GM18519 (cell line): ENCODE measurements at regions not wholly inside any gene's neighbourhood (a gene's known extent, or its start where the extent isn't known, plus 50 kb on each side); places are given as distances from the start of the nearest gene placed in this dataset.
A peak's percentile ranks its signal among the peaks of the same experiment; 100 is the strongest.

ENCODE experiments used
- ATAC-seq: cut with Tn5 transposase; IDR thresholded peaks from one replicate; pipeline ENCODE4 v1.9.1; 2021; ENCODE audit warnings: mild to moderate bottlenecking, moderate library complexity; ENCODE audit not compliant: unreplicated experiment, low FRiP score

- ATAC-seq, result no peak
Measured at GRCh38 chr12:72082986-72083820, 144.6 kb downstream of the TPH2 start.

DNA sequence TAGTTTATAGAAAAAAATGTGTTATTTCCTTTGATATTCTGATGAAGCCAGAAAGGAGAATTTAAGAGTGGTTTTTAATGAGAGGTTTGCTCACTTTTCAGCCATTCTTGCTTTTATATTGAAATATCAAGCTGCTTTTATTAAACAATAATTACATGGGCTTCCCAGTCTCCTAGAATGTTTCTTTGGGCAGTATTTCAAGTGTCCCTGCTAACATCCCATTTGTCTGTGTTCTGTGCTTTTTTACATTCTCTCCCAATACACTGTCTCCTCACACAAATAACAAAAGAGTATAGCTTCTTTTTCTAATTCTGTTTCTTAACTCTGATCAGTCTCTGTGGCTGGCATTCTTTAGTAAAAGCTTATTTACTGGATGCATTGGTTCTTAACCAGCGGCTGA is 145.4 kb downstream of the TPH2 start:
- no peak for ATAC-seq

DNA sequence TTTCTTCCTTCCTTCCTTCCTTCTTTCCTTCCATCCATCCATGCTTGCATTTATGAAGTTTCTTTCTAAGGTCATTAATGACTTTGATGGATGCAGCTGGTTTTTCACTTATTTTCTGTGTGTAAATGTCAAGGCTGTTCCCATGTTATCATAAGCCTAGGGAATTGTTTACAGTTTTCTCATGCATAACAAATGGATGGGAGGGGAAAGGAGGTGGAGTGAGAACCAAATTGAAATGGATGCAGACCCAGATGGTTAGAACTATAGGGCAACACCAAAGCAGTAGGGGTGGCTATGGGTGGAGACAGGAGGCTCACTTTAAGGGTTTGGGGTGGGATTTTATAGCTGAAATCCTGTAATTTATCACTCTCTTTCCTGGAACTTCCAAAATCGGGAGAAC is 146.2 kb downstream of the TPH2 start:
- ATAC-seq, result no peak

GRCh38 chr12:72089678-72090077 is 151.0 kb downstream of the TPH2 start:
- no peak for ATAC-seq

- ATAC-seq, result no peak
Measured at GRCh38 chr12:72093424-72093823, 154.8 kb downstream of the TPH2 start.

DNA sequence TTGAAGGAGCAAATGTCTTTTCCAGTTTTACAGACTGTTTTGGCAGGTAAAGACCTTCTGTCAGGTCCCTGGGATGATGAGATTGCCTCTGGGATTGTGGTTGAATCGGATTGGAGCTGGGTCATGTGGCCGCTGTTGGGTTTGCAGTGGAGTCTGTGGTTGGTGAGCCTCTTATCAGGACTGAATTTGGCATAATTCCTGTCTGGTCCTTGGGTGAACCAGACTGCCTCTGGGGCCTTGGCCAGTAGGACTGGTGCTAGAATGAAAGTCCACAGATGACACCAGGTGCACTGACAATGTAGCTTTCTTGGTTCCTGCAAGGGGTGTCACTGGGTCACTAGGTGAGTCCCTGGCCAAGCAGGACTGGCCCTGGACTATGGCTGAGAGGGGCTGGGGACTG is 155.3 kb downstream of the TPH2 start:
- ATAC-seq, result no peak

GRCh38 chr12:72094490-72094889 is 155.8 kb downstream of the TPH2 start:
- no peak for ATAC-seq

DNA sequence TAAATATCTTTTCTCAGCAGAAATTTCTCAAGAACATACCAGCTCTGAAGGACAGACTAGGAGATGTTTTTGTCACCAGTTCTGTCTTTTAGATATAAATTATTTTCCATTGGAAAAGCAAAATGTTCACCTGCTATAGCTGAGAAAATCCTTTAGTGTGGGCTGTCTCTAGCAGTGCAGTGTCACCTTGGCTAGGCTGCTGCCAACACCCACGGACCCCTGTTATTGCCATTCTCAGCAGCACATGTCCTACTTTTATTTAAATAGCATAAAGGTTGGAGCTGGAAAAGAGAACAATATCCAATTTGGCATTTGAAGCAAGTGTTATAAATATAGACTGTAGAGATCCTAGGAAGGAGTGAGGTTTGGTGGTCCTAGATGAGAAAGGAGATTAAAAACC is 156.4 kb downstream of the TPH2 start:
- no peak for ATAC-seq

DNA sequence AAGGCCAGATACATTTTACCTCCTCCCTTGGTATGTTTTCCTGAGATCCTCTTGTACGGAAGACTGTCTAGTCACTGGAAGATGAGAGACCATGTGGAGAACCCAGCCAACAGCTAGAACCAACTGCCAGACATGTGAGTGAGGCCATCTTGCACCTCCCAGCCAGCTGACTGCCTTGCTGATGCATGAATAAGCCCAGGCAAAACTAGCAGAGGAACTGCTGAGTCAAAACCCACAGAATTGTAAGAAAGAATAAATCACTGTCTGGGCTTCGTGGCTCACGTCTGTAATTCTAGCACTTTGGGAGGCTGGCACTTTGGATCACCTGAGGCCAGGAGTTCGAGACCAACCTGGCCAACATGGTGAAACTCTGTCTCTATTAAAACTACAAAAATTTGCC is 160.0 kb downstream of the TPH2 start:
- ATAC-seq, result no peak

GRCh38 chr12:72100854-72101253 is 162.2 kb downstream of the TPH2 start:
- ATAC-seq, result no peak

GRCh38 chr12:72102150-72102549 is 163.5 kb downstream of the TPH2 start:
- ATAC-seq, result no peak

GRCh38 chr12:72105849-72106248 is 166.3 kb upstream of the TRHDE start:
- ATAC-seq, result no peak

DNA sequence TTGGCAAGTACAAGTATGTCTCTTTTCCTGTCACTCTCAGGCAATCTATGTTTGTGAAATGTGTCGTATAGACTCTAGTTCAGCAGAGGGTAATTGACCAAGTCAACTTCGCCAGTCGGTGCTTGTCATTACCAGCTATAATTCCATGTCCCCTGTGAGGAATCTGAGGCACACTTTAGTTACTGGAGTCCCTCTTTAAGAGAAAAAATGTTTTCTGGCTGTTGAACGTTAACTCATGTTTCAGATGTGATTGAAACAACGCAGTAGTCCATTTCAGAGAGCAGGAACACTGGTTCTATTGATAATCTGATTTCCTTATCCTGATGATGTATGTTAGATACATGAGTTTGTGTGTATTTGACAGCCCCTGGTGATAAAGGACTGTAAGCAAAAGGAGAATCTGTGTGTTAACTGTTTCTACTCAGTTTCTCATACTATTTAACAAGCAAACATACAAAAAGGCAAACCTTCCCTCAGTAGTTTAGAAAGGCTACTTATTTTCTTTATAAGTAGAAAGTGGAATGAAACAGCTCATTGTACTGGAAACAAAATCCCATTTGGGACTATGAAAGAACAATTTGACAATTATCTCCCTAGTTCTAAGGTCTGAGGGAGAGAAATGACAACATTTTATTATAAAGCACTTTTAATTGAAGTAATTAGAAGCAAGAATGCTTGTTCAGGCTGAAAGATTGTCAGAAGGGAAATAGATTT is 161.1 kb upstream of the TRHDE start:
- ATAC-seq, result no peak

- no peak for ATAC-seq
Measured at GRCh38 chr12:72111706-72112105, 160.5 kb upstream of the TRHDE start.

GRCh38 chr12:72133497-72134055 is 138.6 kb upstream of the TRHDE start:
- ATAC-seq, result no peak

- ATAC-seq, result no peak
Measured at GRCh38 chr12:72134246-72135020, 137.7 kb upstream of the TRHDE start.

- ATAC-seq, result no peak
Measured at GRCh38 chr12:72135021-72135301, 137.2 kb upstream of the TRHDE start.

- ATAC-seq, result no peak
Measured at GRCh38 chr12:72136792-72137191, 135.4 kb upstream of the TRHDE start.

DNA sequence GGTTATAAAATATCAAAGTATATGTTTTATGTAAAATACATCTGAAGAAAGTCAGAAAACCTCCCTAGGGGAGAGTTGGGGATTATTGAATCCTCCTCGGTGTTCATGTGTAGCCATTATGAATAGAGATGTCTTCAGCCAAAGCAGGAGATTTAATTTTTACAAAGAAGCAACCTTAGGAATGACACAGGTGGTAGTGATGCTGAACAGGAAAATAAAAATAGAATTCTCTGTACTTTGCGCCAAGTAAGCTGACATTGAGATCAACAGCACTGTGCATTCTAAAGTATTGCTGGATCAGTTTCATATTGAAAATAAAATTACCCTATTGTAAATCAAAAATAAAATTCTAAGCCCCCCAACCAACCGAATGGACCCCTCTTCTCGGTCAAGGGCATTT is 132.8 kb upstream of the TRHDE start:
- ATAC-seq, result no peak

- ATAC-seq, result peak; percentile 99
Measured at GRCh38 chr12:72141381-72141780, 130.8 kb upstream of the TRHDE start.

- ATAC-seq, result no peak
Measured at GRCh38 chr12:72144553-72144952, 127.6 kb upstream of the TRHDE start.
